HG03139 (cell line): ENCODE measurements at regions not wholly inside any gene's neighbourhood (a gene's known extent, or its start where the extent isn't known, plus 50 kb on each side); places are given as distances from the start of the nearest gene placed in this dataset.

ENCODE experiments used
- ATAC-seq: cut with Tn5 transposase; IDR thresholded peaks from one replicate; pipeline ENCODE4 v1.9.1; 2021; ENCODE audit not compliant: unreplicated experiment

DNA sequence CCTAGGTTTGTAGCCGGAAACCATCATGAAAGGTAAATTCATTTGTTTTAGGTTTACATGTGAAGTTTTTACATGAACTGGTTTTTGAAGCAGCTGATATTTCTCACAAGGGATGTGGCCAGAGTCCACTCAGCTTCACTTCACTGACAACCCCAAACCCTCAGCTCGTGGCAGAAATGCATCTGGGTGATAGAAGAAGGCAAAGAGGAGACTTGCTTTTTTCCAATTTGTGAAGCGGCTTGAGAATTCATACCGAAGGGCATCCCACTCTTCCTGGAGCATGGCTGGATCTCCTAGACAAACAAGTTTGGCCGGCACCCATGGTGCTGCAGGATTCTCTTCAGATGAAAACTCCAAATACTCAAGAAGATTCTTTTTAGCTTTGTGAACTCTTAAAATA, 392.8 kb upstream of the CNR1 start:
- no peak for ATAC-seq

DNA sequence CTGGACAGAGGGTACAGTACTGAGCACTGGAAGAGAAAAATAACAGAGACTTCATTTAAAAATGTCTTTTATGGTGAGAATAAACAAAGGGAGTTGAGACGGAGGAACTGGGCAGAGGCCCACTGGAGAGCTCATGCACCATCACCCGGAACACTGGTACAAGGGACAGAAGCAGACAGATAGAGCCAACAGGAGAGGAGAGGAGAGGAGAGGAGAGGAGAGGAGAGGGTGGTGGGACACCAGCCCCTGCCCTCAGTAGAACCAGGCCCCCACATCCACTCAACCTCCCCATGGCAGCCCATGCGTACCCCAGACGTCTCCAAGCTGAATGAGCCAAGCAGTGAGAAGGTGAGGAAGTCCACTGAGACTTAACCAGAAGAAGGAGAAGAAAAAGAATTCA, 390.5 kb upstream of the CNR1 start:
- no peak for ATAC-seq

DNA sequence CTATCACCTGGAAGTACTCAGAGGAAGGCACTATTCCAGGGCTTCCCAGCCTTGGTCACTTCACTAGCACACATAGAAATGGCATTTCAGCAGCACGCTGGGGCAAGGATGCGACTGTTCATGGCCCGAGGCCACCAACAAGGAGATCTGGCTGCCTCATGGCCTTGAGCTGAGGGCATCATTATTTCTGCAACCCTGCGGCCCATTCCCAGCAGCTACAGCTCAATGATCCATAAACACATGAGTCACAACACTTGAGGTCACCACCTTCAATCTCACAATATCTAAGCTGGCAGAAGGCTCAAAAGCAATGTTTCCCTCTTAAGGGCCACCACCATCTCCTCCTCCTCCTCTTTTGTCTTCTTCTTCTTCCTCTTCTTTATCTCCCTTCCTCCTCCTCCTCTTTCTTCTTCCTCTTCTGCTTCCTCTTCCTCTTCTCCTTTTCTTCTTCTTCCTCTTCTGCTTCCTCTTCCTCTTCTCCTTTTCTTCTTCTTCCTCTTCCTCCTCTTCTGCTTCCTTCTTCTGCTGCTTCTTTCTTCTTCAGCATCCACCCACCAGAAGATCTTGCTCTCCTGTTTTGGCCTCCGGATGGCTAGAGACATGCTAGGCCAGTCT, 382.9 kb upstream of the CNR1 start:
- ATAC-seq, result no peak

DNA sequence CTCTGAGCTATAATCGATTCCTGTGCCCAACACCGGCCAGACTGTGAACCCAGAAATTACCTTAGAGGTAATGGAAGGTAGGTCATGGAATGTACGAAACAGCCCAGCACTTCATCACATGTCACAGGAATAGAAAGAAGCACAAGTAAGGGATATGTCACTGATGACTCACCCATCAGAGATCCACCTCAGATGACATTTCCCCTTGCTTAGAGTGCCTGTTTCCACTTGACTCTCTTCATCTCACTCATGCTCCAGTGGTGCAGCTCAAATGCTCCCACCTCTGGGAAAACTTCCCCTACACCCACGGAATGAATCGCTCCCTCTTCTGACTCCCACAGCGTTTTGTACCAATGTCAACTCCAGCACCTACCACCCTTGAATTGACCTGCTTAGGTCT, 381.6 kb upstream of the CNR1 start:
- no peak for ATAC-seq

DNA sequence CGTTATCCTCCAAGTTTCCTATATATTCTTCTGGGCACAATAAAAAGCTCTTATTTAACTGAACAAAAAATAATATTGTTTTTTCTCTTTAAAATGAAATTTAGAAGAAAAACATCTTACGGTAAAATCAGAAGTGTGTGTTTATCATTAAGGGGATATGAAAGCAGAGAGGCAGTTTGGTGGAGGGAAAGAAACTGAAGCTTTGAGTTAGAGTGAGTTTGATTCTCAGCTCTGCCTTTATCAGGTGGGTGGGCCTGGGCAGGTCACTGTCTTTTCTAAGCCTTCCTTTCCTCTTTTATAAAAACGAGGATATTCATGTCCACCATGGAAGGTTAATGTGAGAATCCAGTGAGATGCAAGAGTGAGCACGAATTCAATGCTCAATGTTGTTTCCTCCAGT, 379.8 kb upstream of the CNR1 start:
- ATAC-seq, result no peak

DNA sequence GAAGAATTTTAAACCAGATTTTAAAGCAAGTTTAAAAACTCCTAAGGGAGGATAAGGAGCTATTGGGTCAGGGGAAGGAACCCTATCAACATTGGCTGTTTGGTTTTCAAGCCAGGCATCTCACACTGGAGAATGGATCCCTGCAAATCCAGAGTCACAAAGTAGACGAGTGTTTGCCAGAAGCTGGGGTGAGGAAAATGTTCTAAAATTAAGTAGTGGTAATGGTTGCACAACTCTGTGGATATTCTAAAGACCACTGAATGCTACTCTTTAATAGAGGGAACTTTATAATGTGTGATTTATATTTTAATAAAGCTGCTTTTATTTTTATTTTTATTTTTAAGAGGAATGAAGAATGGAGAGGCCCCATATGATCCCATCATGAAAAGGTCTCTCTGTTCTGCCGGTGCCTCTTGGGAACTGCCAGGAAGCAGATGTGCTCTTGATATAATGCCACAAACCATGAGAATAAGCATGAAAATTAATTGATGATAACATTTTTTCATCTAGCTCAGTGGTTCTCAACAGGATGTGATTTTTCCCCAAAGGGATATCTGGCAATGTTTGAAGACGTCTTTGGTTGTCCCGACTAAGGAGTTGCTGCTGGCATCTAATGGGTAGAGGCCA, 379.0 kb upstream of the CNR1 start:
- no peak for ATAC-seq

DNA sequence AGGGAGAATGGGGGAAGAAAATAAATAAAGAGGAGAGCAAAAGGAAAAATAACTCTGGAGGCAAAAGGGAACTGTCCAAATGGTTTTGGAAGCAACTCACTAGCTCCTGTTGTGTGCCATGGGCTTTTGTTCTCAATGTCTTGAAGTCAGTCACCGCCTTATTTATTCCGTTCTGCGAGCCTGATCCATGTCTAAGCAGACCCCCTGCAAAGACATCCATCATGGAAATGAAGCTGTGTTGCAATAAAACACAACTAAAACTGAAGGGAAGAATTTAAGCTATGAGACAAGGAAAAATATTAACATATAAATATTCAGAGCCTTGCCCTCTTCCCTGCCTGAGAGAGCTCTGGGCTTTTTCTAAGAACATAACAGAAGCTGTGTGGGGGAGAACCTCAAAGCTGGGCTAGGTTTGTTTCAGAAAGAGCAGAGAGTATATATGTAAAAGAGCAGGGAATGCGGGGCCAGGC, 373.2 kb upstream of the CNR1 start:
- no peak for ATAC-seq

DNA sequence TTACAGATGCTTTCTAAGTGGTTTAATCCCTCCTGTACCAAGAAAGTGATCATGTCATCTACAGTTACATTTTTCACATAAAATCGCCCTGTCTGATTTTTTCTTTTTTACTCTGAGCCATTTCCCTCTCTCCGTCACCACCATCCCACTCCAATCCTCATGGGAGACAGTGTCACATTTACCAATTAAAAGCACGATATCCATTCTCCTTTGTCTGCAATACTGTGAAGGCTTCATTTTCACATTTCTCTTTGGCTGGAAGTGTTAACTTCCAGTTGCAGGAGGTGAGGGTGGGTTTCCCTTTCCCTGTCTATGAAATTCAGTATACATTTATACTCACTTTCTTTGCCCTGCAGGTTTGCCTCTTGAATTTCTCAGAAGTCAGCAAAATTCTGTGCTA, 372.7 kb upstream of the CNR1 start:
- no peak for ATAC-seq

DNA sequence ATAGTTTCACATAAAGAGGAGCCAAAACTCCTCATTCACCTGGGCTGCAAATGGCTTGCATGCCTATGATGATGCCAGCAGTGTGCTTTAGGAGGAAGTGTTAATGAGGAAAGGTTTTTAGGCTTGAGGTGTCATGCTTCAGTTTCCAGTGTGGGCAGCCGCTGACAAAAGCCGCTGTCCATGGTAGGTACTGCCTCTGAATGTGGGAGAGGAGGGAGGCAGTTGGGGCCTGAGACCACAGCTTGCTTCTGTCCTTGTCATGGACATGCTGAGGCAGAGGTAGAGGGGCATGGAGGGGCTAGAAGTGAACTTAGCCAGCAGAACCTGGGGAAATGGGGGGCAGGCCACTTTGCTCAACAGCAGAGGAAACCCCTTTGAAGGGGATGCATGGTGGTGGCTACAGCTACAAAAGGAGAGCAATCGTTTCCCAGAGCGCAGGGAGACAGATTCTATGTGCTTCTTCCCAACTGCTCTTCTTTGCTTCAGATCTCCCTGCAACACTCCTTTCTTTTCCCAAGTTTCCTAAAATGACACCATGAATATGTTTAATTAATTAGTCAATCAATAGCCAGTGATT, 372.1 kb upstream of the CNR1 start:
- ATAC-seq, result no peak

DNA sequence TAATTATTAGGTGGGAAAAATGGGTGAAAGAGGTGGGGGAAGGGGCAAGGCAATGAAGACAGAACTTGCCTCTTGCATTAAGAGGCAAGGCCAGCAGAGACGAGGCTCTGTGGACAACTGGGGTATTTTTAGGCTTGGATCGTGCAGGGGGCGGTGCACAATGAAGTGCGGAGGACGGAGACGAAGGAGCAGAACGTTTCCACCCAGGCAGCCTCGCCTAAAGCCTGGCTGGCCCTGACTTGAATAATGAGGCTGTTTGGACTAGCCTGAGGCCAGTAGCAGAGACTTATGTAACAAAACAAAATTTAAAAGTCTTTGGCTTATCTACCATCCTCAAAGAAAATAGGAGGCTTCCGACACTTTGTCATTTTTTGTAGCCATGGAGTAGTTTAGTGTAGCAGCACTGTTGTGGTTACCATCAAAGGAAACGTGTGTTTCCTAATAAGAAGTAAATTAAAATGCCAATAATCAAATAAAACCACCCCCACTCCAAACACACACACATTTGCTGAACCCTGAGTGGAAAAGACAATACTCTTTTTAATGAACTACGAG, 370.0 kb upstream of the CNR1 start:
- ATAC-seq, result no peak

DNA sequence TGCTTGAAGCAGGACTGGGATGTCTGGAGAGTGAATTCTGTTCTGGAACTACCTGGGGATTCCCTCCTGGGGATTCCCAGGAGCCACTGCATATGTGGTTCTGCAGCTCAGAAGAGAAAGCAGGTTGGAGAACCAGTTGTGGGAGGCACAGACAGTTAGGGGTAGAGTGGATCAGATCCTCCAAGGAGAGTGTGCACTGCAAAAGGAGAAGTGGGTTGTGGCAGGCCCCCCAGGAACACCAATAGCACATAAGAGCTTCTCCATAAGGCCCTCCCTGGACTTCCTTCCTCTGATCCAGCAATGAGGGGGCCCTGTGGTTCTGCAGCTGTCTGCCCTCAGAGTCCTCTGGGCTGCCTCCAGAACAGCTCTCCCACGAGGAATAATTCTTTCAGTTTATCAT, 369.2 kb upstream of the CNR1 start:
- ATAC-seq, result no peak

DNA sequence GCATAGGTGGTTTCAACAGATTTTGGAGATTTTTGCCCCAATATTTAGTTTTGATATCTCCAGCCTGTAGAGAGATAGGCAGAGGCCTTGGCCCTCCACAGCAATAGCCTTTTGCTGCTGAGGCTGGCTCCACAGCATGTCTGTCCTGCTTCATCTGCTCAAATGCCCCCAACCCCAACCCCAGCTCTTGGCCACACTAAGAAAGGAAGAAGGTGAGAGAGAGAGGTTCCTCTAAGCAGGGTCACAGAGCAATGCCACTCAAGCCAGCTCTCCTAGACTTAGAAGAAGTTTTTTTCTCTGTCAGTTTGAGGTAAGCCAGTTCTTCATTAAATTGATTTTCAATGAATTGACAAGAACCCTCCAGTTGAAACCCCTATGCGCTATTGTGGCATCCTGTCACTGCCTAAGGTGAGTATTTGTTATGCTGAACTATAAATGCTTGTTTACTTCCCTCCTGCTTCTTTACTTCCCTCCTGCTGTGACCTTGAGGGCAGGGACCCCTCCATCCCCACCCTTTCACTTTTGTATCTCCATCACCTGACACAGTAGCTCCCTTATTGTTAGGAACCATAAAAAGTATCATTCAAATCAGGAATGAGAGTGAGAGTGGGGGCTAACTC, 366.2 kb upstream of the CNR1 start:
- ATAC-seq, result no peak

DNA sequence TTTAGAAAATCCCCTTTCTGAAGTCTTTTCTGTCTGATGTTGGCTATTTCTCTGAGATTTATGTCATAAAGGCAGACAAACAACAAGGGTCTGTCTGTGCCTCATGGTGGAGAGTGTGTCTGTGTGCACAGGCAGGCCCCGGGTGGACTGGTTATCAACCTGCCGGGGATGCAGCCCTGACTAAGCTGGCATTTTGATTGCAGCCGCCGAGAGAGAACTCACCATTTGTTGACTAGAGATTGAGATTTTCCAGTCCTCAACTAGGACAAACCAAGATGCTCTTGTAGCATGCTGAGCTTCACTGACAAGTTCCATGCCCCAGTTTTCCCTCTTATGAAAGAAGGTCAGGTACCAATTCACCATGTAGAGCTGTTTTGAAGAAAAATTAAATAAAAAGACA, 363.6 kb upstream of the CNR1 start:
- no peak for ATAC-seq

DNA sequence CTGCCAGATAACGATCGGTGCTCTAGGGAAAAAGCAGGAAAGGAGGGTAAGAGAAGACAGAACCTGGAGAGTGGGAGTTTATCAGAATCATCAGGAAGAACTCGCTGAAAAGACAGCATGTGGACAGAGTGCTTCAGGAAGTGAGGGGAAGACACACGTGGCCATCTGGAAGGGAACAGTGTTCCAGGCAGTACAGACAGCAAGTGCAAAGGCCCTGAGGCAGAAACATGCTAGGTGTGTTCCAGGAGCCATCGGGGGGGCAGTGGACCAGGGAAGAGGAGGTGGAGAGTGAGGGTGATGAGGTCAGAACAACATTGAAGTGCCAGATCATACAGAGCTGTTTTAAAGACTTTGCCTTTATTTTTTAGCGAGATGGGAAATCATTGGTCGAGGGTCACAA, 354.3 kb upstream of the CNR1 start:
- no peak for ATAC-seq

DNA sequence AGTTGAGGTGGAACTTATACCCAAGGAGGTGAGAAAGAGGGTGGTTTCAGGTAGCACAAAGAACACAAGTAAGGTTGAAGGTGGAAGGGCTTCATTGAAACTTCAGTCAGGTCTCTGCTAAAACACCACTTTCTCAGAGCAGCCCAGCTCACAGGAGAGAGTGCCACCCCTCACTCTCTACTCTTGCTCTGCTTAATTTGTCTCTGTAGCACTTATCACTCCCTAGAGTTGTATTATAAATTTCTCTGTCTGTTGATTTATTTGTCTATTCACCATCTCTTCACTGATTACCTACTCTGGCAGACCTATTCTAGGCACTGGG, 353.8 kb upstream of the CNR1 start:
- no peak for ATAC-seq

DNA sequence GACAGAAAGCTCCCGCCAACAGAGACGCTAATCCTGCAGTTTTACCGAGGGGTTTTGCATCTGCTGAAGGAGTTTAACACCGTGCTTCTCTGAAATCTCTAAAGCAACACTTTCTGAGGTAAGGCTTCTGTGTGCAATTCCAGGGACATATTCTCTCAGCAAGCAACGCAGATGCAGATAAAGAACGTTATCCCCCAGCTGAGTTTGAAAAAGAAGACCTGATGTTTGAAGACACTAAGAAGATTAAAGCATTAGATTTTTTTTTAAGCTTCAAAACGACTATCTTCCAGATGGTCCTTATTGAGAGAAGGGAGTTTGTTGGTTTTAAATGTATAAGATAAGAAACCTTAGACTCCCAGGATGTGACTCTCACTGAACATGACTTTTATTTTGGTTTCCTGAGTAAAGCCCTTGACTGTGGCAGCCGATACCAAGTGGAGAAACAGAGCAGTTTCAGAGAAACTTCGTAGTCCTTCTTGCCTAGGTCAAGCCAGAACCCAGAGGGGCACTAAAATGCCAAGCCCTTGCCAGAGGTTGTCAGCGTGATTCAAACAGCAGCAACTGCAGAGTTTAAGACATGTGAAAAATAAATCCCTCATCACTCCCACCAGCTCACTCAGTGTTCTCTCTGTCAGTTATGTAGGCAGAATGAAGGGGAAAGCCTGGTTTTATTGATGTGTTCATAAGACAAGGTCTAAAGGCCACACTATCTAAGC, 353.3 kb upstream of the CNR1 start:
- ATAC-seq, result no peak

DNA sequence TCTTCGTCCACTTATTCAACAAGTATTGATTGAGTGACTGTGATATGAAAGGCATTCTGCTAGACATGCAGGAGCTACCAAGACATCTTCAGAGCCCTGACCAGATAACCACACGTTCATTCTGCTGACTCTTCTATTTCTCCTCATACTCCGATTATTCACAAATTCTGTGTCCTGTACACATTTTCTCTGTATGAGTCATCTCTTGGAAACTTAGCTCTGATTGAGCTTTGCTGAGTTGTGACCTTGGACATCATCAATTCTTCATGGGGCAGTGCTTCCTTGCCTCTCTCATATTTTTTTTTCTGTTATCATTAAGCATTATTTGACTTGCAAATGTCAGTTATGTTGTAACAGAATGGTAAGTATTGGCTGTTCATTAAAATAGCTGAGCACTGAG, 351.6 kb upstream of the CNR1 start:
- no peak for ATAC-seq

DNA sequence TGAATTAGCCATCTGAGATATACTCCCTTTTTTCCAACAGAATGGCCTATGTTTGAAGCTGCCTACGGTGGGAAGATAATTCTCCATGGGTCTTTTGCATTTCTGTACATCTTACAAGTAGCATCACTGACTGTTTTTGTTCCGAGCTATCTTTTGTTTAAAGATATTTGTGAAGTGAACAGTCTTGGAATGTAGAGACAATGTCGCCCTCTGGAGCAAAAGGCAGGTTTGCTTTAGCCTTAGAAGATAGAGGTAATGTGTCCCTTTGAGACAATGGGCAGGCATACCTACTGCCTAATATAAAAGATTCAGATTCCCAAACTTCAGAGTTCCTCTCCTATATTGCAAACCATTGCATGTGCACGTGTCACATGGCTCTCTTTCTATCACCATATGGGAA, 347.8 kb upstream of the CNR1 start:
- no peak for ATAC-seq

DNA sequence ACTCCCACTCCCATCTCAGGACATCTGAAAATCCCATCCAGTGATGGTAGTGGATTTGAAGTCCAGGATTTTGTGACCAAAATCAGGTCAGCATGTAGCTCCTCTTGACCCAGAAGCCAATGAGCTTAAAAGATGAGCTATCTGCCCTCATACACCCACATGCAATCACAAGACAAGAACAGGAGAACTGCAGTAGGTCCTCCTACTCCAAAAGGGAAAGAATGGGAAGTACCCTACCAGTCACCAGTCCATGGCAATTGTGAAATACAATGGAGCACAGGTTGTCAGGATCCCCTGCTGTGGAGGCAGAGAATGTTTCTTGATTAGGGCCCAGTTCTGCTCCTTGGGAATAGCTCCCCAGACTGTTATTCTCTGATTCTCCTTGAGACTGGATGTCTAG, 347.3 kb upstream of the CNR1 start:
- ATAC-seq, result no peak

DNA sequence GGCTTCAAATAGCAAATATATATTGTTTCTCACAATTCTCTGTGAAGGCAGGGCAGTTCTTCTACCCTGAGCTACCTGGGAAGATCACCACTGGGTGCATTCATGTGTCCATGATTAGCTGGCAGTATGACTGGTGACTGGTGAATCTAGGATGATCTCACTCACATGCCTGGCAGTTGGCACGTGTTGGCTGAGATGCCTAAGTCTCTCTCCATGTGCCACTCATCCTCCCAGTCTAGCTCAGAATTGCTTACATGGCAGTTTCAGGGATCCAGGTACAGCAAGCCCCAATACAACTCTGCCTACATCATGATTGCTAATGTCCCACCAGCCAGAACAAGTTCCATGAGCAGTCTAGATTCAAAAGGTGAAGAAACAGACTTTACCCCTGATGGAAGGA, 346.8 kb upstream of the CNR1 start:
- ATAC-seq, result no peak

DNA sequence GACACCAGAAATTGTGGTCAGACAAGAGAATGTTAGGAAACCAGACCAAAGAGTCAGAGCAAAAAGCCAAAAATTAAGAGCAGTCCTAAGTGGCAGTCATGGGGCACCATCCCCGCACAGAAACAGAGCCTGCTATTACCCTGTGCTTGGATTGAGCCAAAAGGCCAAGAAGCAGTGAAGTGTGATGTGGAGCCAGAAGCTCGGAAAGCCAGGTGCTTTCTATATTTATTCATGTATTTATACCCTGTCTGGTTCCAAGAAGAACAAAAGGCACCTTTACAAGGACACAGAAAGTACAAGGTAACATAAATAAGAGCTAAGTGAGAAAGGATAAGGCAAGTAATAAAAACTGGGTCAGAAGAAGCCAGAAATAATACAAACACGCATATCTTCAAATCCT, 336.2 kb upstream of the CNR1 start:
- no peak for ATAC-seq
